PC-3 (cell line): ENCODE measurements at regions not wholly inside any gene's neighbourhood (a gene's known extent, or its start where the extent isn't known, plus 50 kb on each side); places are given as distances from the start of the nearest gene placed in this dataset.
"Not testable (repeated sequence)": the region's sequence is repeated elsewhere in the genome, so short reads cannot be mapped to it uniquely, and the experiment has no call there.

Experiments used
- EZH2 ChIP-seq: fragments of 300-600 bp; sonication (generic); IDR thresholded peaks from one replicate; pipeline ENCODE4 v1.6.1; 2017; ENCODE audit warnings: antibody characterized with exemption, mild to moderate bottlenecking, low read length; ENCODE audit not compliant: unreplicated experiment
- TF ChIP-seq, protein P1 (sequence below): fragments of 300-600 bp; sonication (generic); conservative IDR thresholded peaks from 2 replicates; pipeline ENCODE4 v1.5.1; 2017; ENCODE audit warnings: antibody characterized with exemption, low read depth, mild to moderate bottlenecking, low read length

DNA sequence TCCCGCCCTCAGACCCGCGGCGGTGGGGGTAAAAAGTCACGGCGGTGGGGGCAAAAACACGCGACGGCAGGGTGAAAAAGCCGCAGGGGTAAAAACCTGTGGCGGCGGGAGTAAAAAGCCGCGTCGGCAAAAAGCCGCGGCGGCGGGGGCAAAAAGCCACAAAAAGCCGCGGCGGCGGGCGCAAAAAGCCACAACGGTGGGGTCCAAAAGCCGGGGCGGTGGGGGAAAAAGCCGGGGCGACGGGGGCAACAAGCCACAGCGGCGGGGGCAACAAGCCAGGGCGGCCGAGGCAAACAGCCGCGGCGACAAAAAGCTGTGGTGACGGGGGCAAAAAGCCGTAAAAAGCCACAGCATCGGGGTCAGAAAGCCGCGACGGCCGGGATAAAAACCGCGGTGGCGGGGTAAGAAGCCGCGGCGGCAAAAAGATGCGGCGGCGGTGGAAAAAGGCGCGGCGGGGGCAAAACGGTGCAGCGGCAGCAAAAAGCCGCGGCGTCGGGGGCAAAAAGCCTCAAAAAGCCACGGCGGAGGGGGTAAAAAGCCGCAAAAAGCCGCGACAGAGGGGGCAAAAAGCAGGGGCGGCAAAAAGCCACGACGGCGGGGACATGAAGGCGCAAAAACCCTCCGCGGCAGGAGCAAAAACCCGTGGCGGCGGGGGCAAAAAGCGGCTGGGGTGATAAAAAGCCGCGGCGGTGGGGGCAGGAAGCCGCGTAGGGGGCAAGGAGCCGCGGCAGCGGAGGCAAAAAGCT, 168.3 kb upstream of the TP53TG3D start:
- TF ChIP-seq, protein P1, sequence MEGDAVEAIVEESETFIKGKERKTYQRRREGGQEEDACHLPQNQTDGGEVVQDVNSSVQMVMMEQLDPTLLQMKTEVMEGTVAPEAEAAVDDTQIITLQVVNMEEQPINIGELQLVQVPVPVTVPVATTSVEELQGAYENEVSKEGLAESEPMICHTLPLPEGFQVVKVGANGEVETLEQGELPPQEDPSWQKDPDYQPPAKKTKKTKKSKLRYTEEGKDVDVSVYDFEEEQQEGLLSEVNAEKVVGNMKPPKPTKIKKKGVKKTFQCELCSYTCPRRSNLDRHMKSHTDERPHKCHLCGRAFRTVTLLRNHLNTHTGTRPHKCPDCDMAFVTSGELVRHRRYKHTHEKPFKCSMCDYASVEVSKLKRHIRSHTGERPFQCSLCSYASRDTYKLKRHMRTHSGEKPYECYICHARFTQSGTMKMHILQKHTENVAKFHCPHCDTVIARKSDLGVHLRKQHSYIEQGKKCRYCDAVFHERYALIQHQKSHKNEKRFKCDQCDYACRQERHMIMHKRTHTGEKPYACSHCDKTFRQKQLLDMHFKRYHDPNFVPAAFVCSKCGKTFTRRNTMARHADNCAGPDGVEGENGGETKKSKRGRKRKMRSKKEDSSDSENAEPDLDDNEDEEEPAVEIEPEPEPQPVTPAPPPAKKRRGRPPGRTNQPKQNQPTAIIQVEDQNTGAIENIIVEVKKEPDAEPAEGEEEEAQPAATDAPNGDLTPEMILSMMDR: not testable (repeated sequence)
- peak; percentile 18 for TF ChIP-seq EZH2
